Activated CD8-positive, alpha-beta memory T cell treated with anti-CD3 and anti-CD28 coated beads, Interleukin-2, amount 50 U/mL, for 24 hours (primary cell): ENCODE measurements at regions not wholly inside any gene's neighbourhood (a gene's known extent, or its start where the extent isn't known, plus 50 kb on each side); places are given as distances from the start of the nearest gene placed in this dataset.

ENCODE experiments used
- DNase-seq: peaks from one replicate; pipeline ENCODE4 v3.0.0-alpha.2; 2020; ENCODE audit errors: extremely low read depth

DNA sequence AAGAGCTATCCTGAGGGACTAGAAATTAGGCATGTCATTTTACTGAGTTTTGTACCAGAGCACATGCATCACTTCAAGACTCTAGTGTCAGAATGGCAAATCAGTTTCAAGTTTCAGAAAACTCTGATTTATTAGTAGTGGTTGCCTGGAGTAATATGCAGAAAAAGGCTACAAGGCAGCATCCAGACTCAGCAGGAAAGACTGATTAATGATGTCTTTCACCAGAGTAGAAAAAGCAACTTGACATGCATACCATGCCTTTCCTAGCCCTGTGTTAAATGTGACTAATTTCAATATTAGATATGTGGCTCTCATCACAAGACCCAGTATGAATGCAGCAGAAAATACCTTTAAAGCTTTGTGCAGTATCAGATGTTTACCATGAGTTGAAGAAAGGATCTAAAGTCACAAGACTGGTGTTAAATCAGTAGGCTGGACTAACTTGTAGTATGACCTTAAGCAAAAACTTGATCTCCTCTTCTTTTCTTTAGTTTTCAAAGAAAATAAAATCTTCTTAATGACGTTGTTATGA lies 1251.2 kb upstream of the C9orf72 start:
- no peak for DNase-seq

DNA sequence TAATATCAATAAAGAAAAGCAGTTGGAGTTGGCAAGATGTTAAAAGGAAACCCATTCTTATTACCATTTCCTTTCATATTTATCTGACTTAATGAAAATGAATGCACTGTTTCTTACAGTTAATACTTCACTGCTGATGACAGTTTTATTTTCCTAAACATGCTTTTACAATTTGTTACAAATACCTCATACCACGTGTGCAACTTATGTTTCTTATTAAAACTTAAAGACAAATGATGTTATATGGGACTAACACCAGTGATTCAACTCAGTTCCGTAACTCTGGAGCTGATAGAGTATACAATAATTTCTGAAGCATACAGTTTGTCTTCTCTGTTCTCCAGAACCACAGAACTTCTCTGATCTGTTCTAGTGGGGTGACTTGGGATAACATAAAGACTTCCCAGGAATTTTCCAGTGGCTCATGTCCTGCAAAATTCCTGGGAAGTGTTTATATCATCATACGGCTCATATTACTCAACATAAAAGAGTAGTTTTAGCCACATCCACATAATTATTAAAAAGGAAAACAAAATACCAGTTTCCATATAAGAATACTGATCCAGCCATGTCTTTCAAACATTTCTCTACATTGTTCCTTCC lies 1259.0 kb upstream of the C9orf72 start:
- DNase-seq, result no peak

DNA sequence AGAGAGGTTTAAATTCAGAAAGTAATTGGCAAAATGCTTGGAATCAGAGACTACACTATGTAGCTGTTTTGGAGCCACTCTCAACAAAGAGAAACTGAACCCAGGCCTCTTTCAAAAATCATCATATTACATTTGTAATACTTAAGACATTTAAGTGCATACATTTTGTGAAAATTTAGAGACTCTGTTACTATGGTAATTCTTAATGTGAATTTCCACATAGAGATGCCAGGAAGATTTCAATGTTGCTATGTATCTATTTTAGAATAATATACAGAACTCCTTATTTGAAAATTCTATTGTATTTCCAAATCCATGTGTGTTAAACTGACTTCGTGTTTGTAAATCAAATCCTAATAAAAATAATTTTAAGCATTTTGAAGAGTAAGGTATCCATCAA lies 1260.9 kb upstream of the C9orf72 start:
- no peak for DNase-seq

DNA sequence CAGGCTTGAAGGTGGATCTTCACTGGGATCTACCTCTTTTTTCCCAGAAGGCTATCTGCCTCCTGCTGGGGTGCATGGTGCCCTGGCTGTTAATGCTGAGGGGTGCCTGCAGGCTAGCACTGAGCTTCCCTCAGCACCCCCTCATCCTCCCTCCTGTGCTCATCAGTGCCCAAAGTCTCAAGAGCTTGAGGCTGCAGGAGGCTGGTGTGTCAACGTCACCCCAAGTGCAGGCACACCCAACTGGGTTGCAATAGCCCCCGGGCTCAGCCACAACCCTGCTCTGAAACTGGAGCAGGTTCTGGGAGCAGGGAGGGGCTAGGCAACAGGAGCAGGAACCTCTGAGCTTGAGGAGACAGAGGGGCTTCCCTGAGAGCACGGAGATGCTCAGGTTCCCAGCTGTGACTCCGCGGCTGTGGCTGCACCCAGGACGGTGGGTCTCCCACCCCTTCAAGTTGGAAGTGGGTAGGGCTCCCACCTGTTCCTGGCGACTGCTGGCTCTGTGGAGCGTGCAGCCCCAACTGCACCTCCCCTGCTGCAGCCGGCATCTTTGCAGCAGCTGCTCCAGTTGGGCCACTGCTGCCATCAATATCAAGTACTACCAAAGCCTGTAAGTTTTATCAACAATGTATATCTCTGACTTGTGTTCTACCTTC lies 1266.6 kb upstream of the C9orf72 start:
- DNase-seq, result no peak

DNA sequence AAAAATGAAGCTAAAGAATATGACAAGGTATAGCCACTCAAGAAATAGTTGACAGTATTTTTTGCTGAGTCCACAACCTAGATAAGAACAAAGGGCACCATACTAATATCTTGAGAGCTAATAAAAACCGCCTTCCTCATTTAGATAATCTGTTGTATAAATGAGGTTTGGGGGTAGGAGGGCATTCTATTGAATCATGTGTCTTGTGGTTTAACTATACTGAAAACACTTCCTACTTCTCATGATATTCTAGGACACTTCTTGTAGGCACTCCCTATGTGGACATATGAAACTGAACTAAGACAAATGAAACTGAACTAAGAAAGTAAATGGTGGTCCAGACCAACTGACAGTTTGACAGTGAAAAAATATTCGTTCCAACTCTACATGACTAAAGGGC lies 1268.5 kb upstream of the C9orf72 start:
- DNase-seq, result no peak

DNA sequence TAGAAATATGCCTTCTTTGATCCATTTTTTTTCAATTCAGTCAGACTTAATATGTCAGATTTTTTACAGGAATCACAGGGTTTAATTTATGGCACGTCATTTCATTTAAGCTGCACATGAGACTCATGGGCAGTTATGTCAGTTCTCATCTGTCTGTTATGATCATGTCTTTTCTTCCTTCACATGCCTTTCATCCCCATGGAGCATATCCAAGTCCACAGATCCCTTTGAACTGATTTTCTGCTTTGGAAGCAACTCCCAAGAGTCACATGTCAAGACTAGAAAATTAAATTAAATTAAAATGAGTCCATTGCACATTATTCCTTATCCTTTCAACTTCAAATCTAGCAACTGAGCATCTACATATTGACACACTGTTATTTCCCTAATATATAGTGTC lies 1274.0 kb upstream of the C9orf72 start:
- DNase-seq, result no peak

DNA sequence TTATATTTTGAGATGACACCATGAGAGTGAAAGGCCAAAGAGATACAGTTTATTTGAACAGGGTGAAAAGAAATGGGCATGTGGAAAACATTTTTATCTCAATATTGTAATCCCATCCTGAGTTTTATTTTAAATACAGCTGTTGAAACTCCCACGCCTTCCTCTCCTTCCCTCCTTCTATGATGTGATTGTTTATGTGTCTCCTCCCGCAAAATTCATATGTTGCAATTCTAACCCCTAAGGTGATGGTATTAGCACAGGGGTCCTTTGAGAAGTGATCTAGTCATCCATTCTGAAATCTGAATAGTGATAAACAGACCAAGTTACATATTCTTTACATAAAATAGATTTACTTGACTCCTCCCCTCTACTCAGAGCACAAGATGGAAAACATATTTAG lies 1275.4 kb upstream of the C9orf72 start:
- DNase-seq, result no peak

DNA sequence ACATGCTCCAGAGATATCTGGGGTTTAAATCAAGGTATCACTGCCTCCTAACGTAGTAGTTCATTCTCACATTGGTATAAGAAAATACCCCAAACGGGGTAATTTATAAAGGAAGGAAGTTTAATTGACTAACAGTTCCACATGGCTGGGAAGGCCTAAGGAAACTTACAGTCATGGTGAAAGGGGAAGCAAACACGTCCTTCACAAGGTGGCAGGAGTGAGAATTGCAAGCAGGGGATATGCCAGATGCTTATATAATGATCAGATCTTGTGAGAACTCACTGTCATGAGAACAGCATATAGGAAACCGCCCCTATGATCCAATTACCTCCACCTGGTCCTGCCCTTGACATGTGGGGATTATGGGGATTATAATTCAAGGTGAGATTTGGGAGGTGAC lies 1280.2 kb upstream of the C9orf72 start:
- no peak for DNase-seq

DNA sequence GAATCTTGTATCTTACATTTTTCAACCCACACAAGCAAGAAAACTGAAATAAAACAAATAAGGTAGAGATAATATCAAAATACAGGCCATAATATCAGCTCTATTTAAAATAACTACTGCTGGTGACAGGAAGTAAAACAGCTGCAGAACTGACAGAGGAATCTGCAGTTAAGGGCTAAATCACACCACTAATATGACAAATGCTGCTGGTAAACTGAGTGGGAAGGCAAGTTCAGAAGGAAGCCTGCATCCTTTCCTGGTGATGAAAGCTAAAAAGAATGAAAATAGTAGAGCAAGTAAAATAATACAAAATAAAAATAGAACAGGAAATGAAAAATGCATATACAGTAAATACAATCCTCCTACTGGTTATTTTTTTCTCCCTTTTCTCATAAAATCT lies 1293.7 kb upstream of the C9orf72 start:
- no peak for DNase-seq

DNA sequence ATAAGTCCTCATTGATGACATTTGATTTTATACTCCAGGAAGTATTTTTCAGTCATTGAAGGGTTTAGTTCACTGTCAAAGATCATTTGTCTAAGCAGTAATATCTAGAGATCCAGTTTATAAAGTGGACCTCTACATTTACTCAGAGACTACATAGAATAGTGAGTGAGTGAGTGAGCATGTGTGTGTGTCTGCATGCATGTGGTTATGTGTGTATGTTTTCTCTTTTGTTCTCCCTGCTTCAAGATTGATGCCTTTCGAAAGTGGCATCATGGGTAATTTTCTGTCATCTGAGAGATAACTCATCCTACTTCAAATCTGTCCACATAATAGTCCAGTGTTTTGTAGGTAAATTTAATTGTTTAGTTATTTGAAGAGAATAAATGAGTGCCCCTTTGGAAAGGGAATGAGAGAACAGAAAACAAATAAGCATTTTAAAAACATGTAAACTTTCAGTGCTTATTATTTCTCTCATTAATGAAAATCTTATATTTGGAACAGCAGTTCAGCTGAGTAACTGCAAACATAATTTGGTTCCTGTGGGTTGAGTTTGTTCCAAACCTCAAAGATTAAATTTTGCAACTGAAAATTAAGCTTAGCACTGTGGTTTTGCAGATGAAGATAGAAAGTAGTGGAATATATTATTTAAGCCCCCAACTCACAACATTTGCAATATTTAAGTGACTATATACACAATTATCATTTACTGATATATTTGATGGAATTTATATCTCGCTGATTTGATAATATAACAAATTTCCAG lies 1295.1 kb upstream of the C9orf72 start:
- no peak for DNase-seq

DNA sequence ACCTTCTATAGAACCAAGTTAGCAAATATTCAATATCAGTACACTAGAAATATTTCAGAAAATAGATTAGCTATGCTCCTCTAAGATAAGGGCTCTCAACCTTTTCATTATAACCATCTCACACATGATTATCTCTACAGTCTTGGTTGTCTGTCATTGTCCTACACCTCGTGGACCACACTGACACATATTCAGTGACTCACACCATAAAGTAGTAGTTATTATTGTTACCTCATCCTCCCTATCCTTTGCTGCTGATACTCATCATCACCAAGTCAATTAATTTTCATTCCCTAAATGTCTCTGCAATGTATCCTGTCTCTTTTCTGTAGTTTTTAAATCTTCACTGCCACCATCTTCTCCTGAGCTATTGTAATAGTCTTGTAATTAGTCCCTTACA lies 1309.2 kb upstream of the C9orf72 start:
- no peak for DNase-seq

DNA sequence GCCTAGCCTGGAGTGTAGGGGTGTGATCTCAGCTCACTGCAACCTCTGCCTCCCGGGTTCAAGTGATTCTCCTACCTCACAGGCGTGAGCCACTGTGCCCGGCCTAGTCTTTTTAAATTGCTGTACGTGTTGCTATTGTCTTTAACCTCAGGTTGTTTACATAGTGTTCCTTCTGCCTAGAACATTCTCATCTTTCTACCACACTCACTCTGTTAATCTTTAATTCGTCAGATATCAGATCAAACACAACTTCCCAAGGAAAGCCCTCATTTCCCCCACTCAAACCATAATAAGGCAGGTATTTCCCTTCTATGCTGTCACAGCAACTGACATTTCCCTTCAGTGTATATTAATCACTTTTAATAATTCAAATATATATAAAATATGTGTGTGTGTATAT lies 1310.0 kb upstream of the C9orf72 start:
- no peak for DNase-seq

DNA sequence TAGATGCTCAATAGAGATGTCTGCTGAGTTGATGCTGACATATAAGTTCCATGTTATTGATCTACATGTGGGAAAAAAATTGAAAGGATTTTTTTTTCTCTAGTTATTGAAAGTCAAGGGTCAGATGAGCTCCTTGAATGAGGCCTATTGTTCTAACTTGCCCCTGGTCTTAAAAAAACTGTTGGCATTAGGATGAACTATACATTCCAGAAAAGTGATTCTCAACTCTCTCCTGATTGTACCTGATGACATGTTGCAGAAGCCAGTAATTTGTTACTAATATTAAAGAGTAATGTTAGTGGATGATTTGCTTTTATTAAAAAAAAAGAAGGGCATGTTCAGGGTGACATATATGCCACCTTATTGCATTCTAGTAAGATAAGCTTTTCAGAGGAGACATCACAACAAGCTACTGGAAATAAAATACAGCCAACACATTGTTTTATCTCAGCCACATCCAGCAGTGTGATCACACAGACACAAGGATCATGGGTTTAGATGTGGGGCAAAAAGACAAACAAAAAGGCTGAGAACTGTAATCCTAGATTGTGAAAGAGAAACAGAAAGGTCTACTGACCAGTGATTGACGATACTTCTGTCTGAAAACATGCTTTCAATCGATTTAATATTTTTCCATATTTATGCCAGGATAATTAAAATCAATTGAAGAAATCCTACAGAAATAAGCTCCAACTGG lies 1314.1 kb upstream of the C9orf72 start:
- DNase-seq, result no peak

DNA sequence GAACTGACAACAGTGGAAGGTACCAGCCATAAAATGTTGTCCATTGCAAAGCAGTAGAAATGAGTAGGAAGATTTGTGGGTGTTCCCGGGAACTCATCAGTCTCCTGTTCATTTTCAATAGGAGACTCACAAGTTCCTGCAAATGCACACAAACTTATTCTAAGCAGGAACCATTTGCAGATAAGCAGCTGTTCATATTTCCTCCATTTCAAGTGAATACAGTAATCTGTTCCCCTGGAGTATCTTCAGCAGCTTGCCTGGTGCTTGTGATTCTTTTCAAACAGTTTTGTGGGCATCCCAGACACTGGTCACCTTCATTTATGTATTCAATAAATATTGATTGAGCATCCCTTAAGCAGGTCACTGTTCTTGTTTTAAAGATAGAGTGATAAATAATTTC lies 1315.5 kb upstream of the C9orf72 start:
- no peak for DNase-seq

DNA sequence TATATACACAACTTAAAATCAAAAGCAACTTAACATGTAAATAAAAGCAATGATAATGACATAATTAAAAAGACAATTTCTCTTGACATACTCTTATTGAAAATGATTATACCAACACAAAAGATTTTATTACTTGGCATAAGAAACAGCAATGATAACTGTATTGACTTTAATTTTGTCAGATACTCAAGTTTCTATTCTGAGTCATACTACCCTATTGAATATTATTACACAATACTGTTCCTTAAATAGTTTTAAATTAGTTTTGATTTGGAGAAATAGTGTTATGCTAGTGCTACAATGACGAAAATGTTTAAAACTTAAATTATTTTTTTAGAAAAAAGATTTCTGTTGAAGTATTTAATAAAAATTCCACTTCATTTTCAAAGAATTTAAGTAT lies 1319.3 kb upstream of the C9orf72 start:
- DNase-seq, result no peak

DNA sequence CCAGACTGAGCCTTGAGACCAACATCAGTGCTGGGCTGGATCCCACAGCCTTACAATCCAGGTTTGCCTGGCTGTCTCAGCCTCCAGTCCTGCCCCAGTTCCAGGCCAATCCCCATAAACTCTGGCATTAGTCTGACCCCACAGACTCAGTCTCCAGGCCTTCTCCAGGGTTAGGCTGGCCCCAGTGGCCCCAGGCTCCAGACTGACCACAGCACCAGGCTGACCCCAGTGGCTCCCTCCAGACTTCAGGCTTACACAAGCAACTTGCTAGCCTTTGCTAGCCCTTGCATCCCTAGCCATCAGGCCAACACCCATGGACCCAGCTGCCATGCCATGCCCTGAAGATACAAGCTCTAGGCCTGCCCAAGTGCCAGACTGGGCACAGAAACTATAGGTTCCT lies 1326.0 kb upstream of the C9orf72 start:
- DNase-seq, result no peak

DNA sequence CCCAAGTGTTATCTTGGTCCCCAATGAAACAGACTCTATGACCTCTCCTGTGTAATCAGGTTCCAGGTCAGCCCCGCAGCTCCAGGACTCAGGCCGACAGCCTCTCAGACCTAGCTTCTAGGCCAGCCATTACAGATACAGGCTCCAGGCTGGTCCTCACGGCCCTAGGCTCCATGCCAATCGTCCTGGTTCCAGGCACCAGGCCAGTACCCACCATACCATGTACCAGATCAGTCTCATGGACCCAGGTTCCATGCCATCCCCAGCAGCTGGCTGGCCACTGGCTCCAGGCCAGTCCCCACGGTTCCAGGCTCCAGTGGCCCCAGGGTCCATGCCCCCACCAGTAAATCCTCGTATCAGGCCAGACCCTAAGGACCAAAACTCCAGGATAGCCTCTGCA lies 1326.6 kb upstream of the C9orf72 start:
- no peak for DNase-seq

DNA sequence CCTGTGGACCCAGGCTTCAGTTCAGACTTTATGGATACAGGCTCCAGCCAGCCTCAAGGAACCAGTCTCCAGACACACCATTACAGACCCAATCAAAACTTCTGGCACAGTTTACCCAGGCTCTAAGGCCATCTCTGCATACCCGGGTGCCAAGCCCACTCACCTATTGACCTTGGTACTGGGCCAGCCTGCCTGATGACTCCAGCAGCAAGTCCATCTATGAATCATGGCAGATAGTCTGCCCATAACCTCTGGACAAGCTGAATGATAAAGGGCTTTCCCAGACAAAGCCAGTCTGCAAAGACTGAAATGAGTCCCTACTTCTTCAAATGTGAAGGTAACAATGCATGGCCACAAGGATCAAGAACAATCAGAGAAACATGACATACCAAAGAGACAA lies 1327.1 kb upstream of the C9orf72 start:
- DNase-seq, result no peak

DNA sequence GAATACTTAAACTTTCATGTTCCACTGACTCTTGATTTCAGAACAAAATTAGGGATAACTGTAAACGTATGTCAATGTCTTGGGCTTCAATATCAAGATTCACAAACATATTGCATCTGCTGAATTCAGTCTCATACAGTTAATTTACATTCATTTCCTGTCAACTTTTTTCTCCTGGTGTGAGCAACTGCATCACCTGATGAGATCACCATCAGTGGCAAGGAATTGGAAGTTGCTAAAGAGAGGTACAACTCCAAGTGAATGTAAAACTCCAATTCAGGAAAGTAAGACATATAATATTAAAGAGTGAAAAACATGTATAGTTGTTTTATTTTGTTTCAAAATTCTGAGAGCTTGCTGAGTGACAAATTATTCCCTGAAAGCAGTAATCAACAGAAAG lies 1336.2 kb upstream of the C9orf72 start:
- no peak for DNase-seq

DNA sequence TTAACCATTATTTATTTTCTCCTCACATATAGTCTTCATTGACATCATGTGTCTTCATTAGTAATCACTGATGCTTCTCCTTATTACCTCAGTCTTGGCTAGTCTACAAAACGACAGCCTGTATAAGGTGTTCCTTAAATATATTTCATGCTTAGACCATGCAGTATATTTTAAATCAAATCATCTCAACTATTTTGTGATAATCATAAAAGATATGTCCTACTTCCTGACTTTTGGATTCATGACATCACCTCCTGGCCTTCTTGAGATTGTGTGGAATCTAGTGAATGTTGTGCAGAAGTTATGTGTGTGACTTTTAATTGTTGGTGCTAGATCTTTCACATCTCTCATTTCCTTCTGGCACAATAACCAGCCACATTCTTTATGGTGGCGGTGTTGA lies 1339.3 kb upstream of the C9orf72 start:
- no peak for DNase-seq

DNA sequence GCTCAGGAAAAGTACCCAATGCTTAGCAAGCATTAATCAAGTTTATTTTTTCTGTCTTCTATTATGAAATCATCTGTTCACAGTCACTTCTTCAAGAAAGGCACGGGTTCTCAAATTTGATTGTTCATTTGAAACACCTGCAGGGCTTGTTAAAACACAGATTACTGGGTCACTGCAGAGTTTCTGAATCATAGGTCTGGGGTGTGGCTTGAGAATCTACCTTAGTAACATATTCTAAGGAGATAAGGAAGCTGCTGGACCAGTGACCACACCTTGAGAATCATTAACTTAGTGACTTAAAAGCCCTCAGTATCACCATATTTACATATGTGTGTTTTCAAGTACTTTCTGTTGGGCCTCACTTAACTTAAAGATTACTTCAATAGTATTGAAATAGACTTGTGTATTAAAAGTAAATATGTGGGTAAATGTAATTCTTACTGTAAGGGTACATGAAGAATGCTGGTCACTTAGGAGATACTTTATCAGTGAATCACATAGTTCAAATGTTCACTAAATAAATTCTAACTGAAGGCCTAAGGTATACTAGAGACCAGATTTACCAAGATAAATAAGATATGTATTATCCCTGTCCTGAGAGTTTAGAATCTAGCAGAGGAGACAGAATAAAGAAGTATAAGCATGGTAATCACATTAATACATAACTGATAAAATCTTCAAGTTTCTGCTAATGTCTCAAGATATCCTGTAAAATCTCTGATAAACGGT lies 1342.1 kb upstream of the C9orf72 start:
- no peak for DNase-seq

DNA sequence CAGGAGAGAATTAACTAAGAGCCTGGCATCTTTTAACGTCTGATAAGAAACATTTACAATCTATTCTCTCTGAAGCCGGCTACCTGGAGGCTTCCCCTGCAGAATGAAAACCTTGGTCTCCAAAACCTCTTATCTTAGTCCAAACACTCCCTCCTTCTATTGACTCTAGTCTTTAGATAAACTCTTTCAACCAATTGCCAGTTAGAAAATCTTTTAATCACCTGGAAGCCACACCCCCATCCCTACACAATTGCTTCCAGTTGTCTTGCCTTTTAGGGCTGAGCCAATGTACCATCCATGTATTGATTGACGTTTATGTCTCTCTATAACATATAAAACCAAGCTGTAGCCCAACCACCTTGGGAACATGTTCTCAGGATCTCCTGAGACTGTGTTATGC lies 1343.1 kb upstream of the C9orf72 start:
- DNase-seq, result no peak
